GM23338 (cell line): ENCODE measurements at regions not wholly inside any gene's neighbourhood (a gene's known extent, or its start where the extent isn't known, plus 50 kb on each side); places are given as distances from the start of the nearest gene placed in this dataset.
A peak's percentile ranks its signal among the peaks of the same experiment; 100 is the strongest.

Experiments used
- ATAC-seq: fragments of 200-7000 bp; cut with Tn5 transposase; 3 replicates; pipeline ENCODE4 v1.9.1; 2020
- DNase-seq: peaks from one replicate; pipeline ENCODE4 v3.0.0-alpha.2; 2015; ENCODE audit warnings: low spot score
- H2AFZ ChIP-seq: fragments of 200-600 bp; sonication (generic); 2 replicates; pipeline ENCODE4 v1.8.0; 2016; ENCODE audit warnings: antibody characterized with exemption, mild to moderate bottlenecking, moderate library complexity
- H3F3A ChIP-seq: fragments of 200-600 bp; sonication (generic); replicated peaks from 2 replicates; pipeline ENCODE4 v1.8.0; 2017; ENCODE audit warnings: antibody characterized with exemption, mixed run types, low read depth
- H3K27ac ChIP-seq: fragments of 200-600 bp; sonication (generic); 2 replicates; pipeline ENCODE4 v1.6.1; 2016; ENCODE audit warnings: low read depth
- H3K27me3 ChIP-seq: fragments of 200-600 bp; sonication (generic); 2 replicates; pipeline ENCODE4 v1.8.0; 2016; ENCODE audit warnings: mild to moderate bottlenecking, mixed run types, moderate library complexity; ENCODE audit not compliant: insufficient read depth
- H3K36me3 ChIP-seq: fragments of 200-600 bp; sonication (generic); 2 replicates; pipeline ENCODE4 v1.8.0; 2016; ENCODE audit warnings: mild to moderate bottlenecking; ENCODE audit not compliant: insufficient read depth
- H3K4me1 ChIP-seq: fragments of 200-600 bp; sonication (generic); 2 replicates; pipeline ENCODE4 v1.8.0; 2016; ENCODE audit warnings: mild to moderate bottlenecking, moderate library complexity; ENCODE audit not compliant: insufficient read depth
- H3K4me2 ChIP-seq: fragments of 200-600 bp; sonication (generic); 2 replicates; pipeline ENCODE4 v1.7.1; 2017; ENCODE audit warnings: mixed run types
- H3K4me3 ChIP-seq: fragments of 200-600 bp; sonication (generic); 2 replicates; pipeline ENCODE4 v1.6.1; 2016; ENCODE audit warnings: mixed run types
- H3K79me2 ChIP-seq: fragments of 200-600 bp; sonication (generic); replicated peaks from 2 replicates; pipeline ENCODE4 v1.8.0; 2017; ENCODE audit warnings: mild to moderate bottlenecking; ENCODE audit not compliant: insufficient read depth
- H3K9me2 ChIP-seq: fragments of 200-600 bp; sonication (generic); 2 replicates; pipeline ENCODE4 v1.8.0; 2017; ENCODE audit not compliant: insufficient read depth
- H4K20me1 ChIP-seq: fragments of 200-600 bp; sonication (generic); replicated peaks from 2 replicates; pipeline ENCODE4 v1.8.0; 2017; ENCODE audit warnings: mild to moderate bottlenecking; ENCODE audit not compliant: insufficient read depth
- H3K27ac Mint-ChIP-seq: 2 replicates; pipeline ENCODE4 v1.8.0; 2020; ENCODE audit warnings: inconsistent platforms, mild to moderate bottlenecking, moderate library complexity, mixed read lengths
- H3K27me3 Mint-ChIP-seq: 3 replicates; pipeline ENCODE4 v1.8.0; 2022; ENCODE audit warnings: low read depth, mild to moderate bottlenecking, moderate library complexity, mixed read lengths, inconsistent platforms; ENCODE audit not compliant: insufficient read depth, poor library complexity
- H3K36me3 Mint-ChIP-seq: 3 replicates; pipeline ENCODE4 v1.8.0; 2021; ENCODE audit warnings: low read depth, mild to moderate bottlenecking, inconsistent platforms, moderate library complexity, mixed read lengths
- H3K4me1 Mint-ChIP-seq: 3 replicates; pipeline ENCODE4 v1.8.0; 2020; ENCODE audit warnings: mild to moderate bottlenecking, inconsistent platforms, mixed read lengths
- H3K4me3 Mint-ChIP-seq: 3 replicates; pipeline ENCODE4 v1.8.0; 2021; ENCODE audit warnings: moderate library complexity, mild to moderate bottlenecking, inconsistent platforms, mixed read lengths
- H3K9me3 Mint-ChIP-seq: 3 replicates; pipeline ENCODE4 v1.8.0; 2020; ENCODE audit warnings: moderate library complexity, mild to moderate bottlenecking, inconsistent platforms, mixed read lengths
- CTCF ChIP-seq, 2 experiments: fragments of 200-600 bp in 1 of 2; sonication (generic) in 1 of 2; conservative IDR thresholded peaks; 2 replicates each; pipeline versions ENCODE4 v1.5.1 to v1.6.1; 2016 to 2017; ENCODE audit warnings: antibody characterized with exemption in 2 of 2, low read depth in 2 of 2, mild to moderate bottlenecking in 2 of 2, moderate library complexity in 1 of 2
- ETS1 ChIP-seq: IDR thresholded peaks from 2 replicates; pipeline ENCODE4 v1.6.1; 2016; ENCODE audit warnings: antibody characterized with exemption
- EZH2 ChIP-seq: fragments of 200-600 bp; sonication (generic); IDR thresholded peaks from one replicate; pipeline ENCODE4 v1.8.0; 2017; ENCODE audit warnings: antibody characterized with exemption, mild to moderate bottlenecking, low read depth; ENCODE audit not compliant: unreplicated experiment
- NANOG ChIP-seq: IDR thresholded peaks from 2 replicates; pipeline ENCODE4 v1.6.1; 2016; ENCODE audit warnings: antibody characterized with exemption, borderline replicate concordance
- ZNF114 ChIP-seq: fragments of 250-450 bp; sonication (Bioruptor Pico); IDR thresholded peaks from 2 replicates; pipeline ENCODE4 v1.5.0; 2020; ENCODE audit warnings: mild to moderate bottlenecking, moderate library complexity
- ZNF331 ChIP-seq: fragments of 250-450 bp; sonication (Bioruptor Pico); IDR thresholded peaks from 2 replicates; pipeline ENCODE4 v1.5.0; 2020; ENCODE audit warnings: low read depth, mild to moderate bottlenecking, moderate library complexity
- ZNF462 ChIP-seq: fragments of 250-450 bp; sonication (Bioruptor Pico); IDR thresholded peaks from 2 replicates; pipeline ENCODE4 v1.5.0; 2020; ENCODE audit warnings: mild to moderate bottlenecking, moderate library complexity

- Mint-ChIP-seq H3K4me3 (no peak overlapping the region), H3K9me3 (peaks cover 10% of the 10 kb centered on the region), H3K36me3 (no peaks in the 10 kb centered on the region), H3K27ac (no peak overlapping the region), H3K4me1 (peaks cover 10% of the 10 kb centered on the region; the same call in 2 of the 3 replicates), H3K27me3 (peaks cover 17% of the 10 kb centered on the region)
- no peaks in the 10 kb centered on the region for H3F3A ChIP-seq
- no peaks in the 10 kb centered on the region for H3K79me2 ChIP-seq
- TF ChIP-seq NANOG (no peak), ZNF462 (no peak), ZNF114 (CRISPR knock-in tag) (no peak), EZH2 (no peak), CTCF (conservative IDR thresholded peaks at IDR 0.05; ENCODE audit: low read depth in 2 of 2) (0 out of 4 replicates have a peak, but pooled peaks of 1 of the 2 experiments have one; percentile 1), ZNF331 (CRISPR knock-in tag) (no peak), ETS1 (no peak)
- H3K4me1 ChIP-seq, result peaks cover 2% of the 10 kb centered on the region; the same call in 1 of the 2 replicates
- H3K9me2 ChIP-seq, result no peaks in the 10 kb centered on the region
- H3K27me3 ChIP-seq, result no peaks in the 10 kb centered on the region
- no peak for DNase-seq
- H3K36me3 ChIP-seq, result no peaks in the 10 kb centered on the region
- no peak overlapping the region for H2AFZ ChIP-seq
- no peak overlapping the region for H3K4me3 ChIP-seq
- no peak overlapping the region for H3K27ac ChIP-seq
- H3K4me2 ChIP-seq, result no peak overlapping the region
- H4K20me1 ChIP-seq, result no peaks in the 10 kb centered on the region
- no peak for ATAC-seq
Measured at GRCh38 chr16:85979605-85980004, 80.6 kb downstream of the IRF8 start.
